ENCODE measurements at regions not wholly inside any gene's neighbourhood (a gene's known extent, or its start where the extent isn't known, plus 50 kb on each side); places are given as distances from the start of the nearest gene placed in this dataset.

DNA sequence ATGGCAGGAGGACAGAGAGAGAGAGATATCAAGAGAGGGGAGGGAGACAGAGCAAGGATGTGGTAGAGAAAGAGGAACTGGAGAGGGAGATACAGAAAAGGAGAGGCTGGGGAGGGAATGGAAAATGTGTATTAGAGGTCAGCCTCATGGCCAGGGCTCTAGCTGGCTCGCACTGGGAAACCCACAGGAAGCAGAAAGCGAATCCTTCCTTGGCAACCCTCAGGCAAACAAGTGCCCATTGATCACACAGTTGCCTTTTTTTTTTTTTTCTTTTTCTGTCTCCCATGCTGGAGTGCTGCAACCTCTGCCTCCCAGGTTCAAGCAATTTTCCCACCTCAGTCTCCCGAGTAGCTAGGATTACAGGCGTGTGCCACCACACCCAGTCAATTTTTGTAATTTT is 391.2 kb downstream of the TYW1 start:
- no peak for DNase-seq (ENCODE audit: low spot score in 2 of 2)
- Histone ChIP-seq H3K4me3 (no peak overlapping the region), H3K27ac (no peak overlapping the region), H3K9me3 (no peaks in the 10 kb centered on the region), H3K4me1 (no peaks in the 10 kb centered on the region), H3K27me3 (no peaks in the 10 kb centered on the region), H3K36me3 (no peaks in the 10 kb centered on the region)
- TF ChIP-seq, protein P1, sequence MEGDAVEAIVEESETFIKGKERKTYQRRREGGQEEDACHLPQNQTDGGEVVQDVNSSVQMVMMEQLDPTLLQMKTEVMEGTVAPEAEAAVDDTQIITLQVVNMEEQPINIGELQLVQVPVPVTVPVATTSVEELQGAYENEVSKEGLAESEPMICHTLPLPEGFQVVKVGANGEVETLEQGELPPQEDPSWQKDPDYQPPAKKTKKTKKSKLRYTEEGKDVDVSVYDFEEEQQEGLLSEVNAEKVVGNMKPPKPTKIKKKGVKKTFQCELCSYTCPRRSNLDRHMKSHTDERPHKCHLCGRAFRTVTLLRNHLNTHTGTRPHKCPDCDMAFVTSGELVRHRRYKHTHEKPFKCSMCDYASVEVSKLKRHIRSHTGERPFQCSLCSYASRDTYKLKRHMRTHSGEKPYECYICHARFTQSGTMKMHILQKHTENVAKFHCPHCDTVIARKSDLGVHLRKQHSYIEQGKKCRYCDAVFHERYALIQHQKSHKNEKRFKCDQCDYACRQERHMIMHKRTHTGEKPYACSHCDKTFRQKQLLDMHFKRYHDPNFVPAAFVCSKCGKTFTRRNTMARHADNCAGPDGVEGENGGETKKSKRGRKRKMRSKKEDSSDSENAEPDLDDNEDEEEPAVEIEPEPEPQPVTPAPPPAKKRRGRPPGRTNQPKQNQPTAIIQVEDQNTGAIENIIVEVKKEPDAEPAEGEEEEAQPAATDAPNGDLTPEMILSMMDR (IDR thresholded peaks at IDR 0.05): no peak
- intact Hi-C loops (cut with DNase I): no loop called here

DNA sequence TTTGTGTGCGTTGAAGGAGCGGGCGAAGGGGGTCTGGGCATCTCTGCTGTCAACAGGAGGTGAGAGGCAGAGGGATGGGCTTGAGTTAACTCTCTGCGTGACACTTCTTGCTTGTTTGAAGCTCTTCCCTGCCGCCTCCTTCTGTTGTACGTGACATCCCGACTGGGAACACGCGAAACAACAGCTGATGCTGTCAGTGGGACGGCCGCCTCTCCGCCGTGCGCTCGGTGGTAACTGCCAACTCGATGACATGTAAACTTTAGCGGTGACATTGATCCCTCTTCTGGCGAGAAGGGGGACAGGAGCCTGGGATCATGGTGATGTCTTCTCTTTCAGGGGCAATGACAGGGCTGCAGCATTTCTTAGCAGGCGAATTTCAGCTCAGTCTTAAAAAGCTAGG is 394.5 kb downstream of the TYW1 start:
- DNase-seq (ENCODE audit: low spot score in 2 of 2): no peak
- TF ChIP-seq, protein P1 (IDR thresholded peaks at IDR 0.05): no peak
- H3K36me3 ChIP-seq: no peaks in the 10 kb centered on the region
- no peaks in the 10 kb centered on the region for H3K9me3 ChIP-seq
- H3K27me3 ChIP-seq: no peaks in the 10 kb centered on the region
- no peak overlapping the region for H3K27ac ChIP-seq
- H3K4me1 ChIP-seq: no peaks in the 10 kb centered on the region
- H3K4me3 ChIP-seq: no peak overlapping the region
- intact Hi-C loops (cut with DNase I): no loop called here

DNA sequence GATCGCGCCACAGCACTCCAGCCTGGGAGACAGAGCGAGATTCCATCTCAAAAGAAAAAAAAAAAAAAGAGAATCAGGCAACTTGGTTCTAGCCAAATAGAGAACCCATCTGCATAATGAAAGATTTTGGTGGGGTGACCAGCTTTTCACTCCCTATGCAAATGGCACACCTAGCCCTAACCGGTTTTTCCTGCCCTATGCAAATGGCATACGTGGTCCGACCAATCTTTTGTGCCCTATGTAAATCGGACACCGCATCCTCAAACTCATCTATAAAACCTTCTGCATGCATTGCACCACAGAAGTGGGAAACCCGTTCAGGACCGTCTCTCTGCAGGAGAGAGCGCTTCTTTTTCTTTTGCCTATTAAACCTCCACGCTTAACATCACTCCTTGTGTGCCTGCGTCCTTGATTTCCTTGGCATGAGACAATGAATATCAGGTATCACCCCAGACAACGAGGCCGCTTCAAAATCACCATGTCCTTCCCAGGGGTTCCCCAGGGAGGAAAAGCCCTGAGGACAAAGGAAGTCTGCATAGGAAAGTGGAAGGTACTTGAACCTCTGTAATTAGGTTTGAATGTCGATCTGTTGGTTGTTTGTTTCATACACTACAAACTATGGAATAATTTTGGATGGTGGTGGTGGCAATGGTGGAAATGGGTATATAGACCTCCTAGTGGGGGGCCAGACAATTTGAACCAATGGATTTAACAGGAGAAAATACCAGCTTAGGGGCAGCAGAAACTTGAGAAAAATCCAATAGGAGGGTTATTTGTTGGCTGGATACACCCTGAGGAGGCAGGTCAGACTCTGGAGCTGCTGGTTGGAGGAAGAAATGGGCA is 396.2 kb downstream of the TYW1 start:
- intact Hi-C loops (cut with DNase I): no loop called here
- Histone ChIP-seq H3K27me3 (no peaks in the 10 kb centered on the region), H3K4me3 (no peak overlapping the region), H3K9me3 (peaks cover 0 to 3% of the 10 kb centered on the region in 2 donors), H3K36me3 (no peaks in the 10 kb centered on the region), H3K4me1 (no peaks in the 10 kb centered on the region), H3K27ac (no peak overlapping the region)
- TF ChIP-seq, protein P1 (IDR thresholded peaks at IDR 0.05): no peak
- no peak for DNase-seq (ENCODE audit: low spot score in 2 of 2)

DNA sequence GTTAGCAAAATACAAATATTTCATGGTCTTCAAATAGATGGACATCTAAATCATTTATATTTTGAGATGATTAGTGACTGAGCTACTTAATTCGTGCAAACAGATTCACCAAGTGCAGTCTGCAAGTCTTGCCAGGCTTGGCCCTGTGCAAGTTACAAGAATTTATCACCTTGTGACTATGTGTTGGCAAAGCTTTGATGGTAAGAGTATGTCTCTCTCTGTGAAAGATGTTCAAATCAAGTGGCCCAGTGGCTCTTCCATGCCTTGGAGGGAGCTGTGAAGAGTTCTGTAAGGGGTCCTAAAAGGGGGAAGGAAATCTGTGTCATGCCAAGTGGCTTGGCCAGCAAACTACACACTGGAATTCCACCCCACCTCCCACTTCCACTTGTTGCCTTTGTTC is 397.3 kb downstream of the TYW1 start:
- H3K4me1 ChIP-seq: no peaks in the 10 kb centered on the region
- TF ChIP-seq, protein P1 (IDR thresholded peaks at IDR 0.05): no peak
- intact Hi-C loops (cut with DNase I): no loop called here
- peaks cover 0 to 4% of the 10 kb centered on the region in 2 donors for H3K9me3 ChIP-seq
- no peaks in the 10 kb centered on the region for H3K27me3 ChIP-seq
- H3K36me3 ChIP-seq: no peaks in the 10 kb centered on the region
- H3K27ac ChIP-seq: no peak overlapping the region
- no peak overlapping the region for H3K4me3 ChIP-seq
- no peak for DNase-seq (ENCODE audit: low spot score in 2 of 2)

DNA sequence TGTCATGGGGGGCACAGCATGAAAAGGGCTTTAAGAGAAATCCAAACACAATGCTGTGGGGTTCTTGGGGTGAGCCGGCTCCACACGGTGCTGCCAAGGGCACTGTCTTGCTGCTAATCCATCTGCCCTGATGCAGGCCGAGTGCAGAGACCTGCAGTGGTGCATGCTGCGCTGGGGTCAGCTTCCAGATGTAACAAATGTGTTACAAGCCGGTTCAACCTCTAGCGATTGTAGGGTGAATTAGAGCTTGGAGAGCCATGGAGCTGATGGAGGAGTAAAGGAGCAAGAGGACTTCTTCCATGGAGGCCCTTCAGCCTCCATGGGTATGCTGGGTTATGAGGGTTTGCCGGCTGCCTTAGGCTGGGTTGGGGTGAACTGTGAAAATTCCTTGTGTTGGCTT is 402.3 kb downstream of the TYW1 start:
- TF ChIP-seq, protein P1 (IDR thresholded peaks at IDR 0.05): no peak
- Histone ChIP-seq H3K4me1 (no peaks in the 10 kb centered on the region), H3K4me3 (no peak overlapping the region), H3K9me3 (peaks cover 0 to 4% of the 10 kb centered on the region in 2 donors), H3K27ac (no peak overlapping the region), H3K27me3 (no peaks in the 10 kb centered on the region), H3K36me3 (no peaks in the 10 kb centered on the region)
- intact Hi-C loops (cut with DNase I): no loop called here
- DNase-seq (ENCODE audit: low spot score in 2 of 2): no peak
